Adrenal gland (tissue), 5 donors: ENCODE measurements at regions not wholly inside any gene's neighbourhood (a gene's known extent, or its start where the extent isn't known, plus 50 kb on each side); places are given as distances from the start of the nearest gene placed in this dataset.

Experiments
- POLR2A ChIP-seq, 2 donors: fragments of 450-650 bp; IDR thresholded peaks; one replicate each; pipeline ENCODE4 v1.6.1; 2017; ENCODE audit warnings: antibody characterized with exemption in 2 of 2, mild to moderate bottlenecking in 2 of 2, moderate library complexity in 1 of 2
- TF ChIP-seq, protein P1 (sequence below), 6 experiments: fragments of 450-650 bp in 4 of 6; fragments of 200-600 bp in 2 of 6; sonication (generic) in 1 of 6; IDR thresholded peaks; 1 replicate in 5 of 6; 2 replicates in 1 of 6; pipeline versions ENCODE4 v1.5.1 to v1.8.0; 2016 to 2021; ENCODE audit warnings: antibody characterized with exemption in 6 of 6, mild to moderate bottlenecking in 2 of 6, moderate library complexity in 1 of 6
- donor health status: DM: no; HTN: no; CAD: no.

DNA sequence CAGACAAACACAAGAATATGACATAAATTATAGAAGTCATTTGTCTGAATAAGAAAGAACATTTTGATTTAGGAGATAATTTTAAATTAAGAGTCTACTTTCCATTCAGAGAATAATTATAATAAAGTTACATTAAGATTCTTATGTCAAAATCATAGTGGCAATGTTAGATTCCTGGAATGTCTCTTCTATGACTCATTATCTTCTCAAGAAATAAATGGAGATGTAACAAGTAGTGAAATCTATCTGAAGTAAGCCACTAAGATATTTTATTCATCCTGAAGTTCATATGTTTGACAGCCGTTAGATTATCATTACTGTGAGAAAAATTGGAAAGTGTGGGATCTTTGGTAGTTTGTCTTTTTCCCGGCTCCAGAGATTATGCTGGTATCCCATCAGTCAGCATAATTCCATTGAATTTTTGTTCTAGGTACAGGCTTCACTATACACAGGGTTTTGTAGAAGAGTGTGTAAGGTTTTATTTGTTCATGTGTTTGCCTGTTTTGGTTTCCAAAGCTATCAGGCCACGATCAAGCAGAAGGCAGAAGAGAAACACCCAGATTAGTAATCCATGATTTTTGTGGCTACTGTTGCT, 1246.6 kb upstream of the LRRTM1 start:
- no peak for TF ChIP-seq POLR2A (IDR thresholded peaks at IDR 0.05)
- TF ChIP-seq, protein P1, sequence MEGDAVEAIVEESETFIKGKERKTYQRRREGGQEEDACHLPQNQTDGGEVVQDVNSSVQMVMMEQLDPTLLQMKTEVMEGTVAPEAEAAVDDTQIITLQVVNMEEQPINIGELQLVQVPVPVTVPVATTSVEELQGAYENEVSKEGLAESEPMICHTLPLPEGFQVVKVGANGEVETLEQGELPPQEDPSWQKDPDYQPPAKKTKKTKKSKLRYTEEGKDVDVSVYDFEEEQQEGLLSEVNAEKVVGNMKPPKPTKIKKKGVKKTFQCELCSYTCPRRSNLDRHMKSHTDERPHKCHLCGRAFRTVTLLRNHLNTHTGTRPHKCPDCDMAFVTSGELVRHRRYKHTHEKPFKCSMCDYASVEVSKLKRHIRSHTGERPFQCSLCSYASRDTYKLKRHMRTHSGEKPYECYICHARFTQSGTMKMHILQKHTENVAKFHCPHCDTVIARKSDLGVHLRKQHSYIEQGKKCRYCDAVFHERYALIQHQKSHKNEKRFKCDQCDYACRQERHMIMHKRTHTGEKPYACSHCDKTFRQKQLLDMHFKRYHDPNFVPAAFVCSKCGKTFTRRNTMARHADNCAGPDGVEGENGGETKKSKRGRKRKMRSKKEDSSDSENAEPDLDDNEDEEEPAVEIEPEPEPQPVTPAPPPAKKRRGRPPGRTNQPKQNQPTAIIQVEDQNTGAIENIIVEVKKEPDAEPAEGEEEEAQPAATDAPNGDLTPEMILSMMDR (IDR thresholded peaks at IDR 0.05), result no peak
